Thyroid gland (tissue), 4 donors: ENCODE measurements at regions not wholly inside any gene's neighbourhood (a gene's known extent, or its start where the extent isn't known, plus 50 kb on each side); places are given as distances from the start of the nearest gene placed in this dataset.
"Not testable (repeated sequence)": the region's sequence is repeated elsewhere in the genome, so short reads cannot be mapped to it uniquely, and the experiment has no call there.

ENCODE experiments used
- DNase-seq, 2 donors: peaks; one replicate each; pipeline ENCODE4 v3.0.0-alpha.2; 2019
- H3K27ac ChIP-seq, 3 donors: fragments of 200-600 bp; sonication (generic); 1 replicate in 2 of 3; 2 replicates in 1 of 3; pipeline ENCODE4 v1.5.1; 2016 to 2019; ENCODE audit warnings: mild to moderate bottlenecking in 1 of 3, moderate library complexity in 1 of 3
- H3K27me3 ChIP-seq: fragments of 200-600 bp; sonication (generic); one replicate; pipeline ENCODE4 v1.5.1; 2019
- H3K36me3 ChIP-seq, 2 donors: fragments of 200-600 bp; sonication (generic); one replicate each; pipeline ENCODE4 v1.5.1; 2016 to 2019
- H3K4me1 ChIP-seq, 2 donors: fragments of 200-600 bp; sonication (generic); one replicate each; pipeline ENCODE4 v1.5.1; 2017 to 2019
- H3K4me3 ChIP-seq, 3 donors: fragments of 200-600 bp; sonication (generic); replicated peaks in 1 of 3; 1 replicate in 2 of 3; 2 replicates in 1 of 3; pipeline ENCODE4 v1.5.1; 2016; ENCODE audit warnings: mild to moderate bottlenecking in 1 of 3
- H3K9me3 ChIP-seq: fragments of 200-600 bp; sonication (generic); one replicate; pipeline ENCODE4 v1.5.1; 2017
- POLR2A ChIP-seq, 2 donors: fragments of 450-650 bp; IDR thresholded peaks; one replicate each; pipeline ENCODE4 v1.6.1; 2017; ENCODE audit warnings: antibody characterized with exemption in 2 of 2, mild to moderate bottlenecking in 2 of 2, moderate library complexity in 1 of 2
- WGBS, 2 donors: methylation state at CpG; one replicate each; pipeline ENCODE4 v1.1.5; 2017; 5-methylcytosine and 5-hydroxymethylcytosine counted together
- intact Hi-C: fragments of 100-400 bp; cut with DNase I; formaldehyde crosslinking; loops from one replicate; pipeline ENCODE4 v1.15.1; 2023
- TF ChIP-seq, protein P1 (sequence below), 6 experiments: fragments of 200-600 bp in 3 of 6; fragments of 450-650 bp in 3 of 6; sonication (generic) in 3 of 6; IDR thresholded peaks; one replicate each; pipeline ENCODE4 v1.5.1; 2016 to 2019; ENCODE audit warnings: antibody characterized with exemption in 6 of 6, mild to moderate bottlenecking in 2 of 6, inconsistent platforms in 1 of 6, moderate library complexity in 1 of 6

DNA sequence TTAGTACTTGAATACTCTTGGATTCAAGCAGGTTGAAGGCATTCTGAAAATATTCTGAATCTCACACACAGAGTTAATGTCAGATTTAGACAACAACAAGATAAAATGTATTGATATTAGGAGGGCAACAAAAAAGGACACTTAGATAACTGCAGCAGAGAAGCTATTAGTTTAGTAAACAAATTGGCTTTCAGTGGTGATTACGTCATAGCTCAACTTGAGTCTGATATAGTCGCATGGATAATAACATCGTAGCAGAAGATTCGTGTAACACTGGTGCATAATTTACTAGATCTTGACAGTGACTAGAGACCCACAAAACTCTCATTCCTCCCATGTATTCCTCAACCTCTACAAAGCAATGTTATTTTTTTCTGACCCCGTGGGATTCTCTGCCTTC, 268.3 kb downstream of the KCNJ2 start:
- no peak overlapping the region for H3K4me3 ChIP-seq
- intact Hi-C loops = no loop called here
- no peaks in the 10 kb centered on the region for H3K27me3 ChIP-seq
- H3K4me1 ChIP-seq = no peaks in the 10 kb centered on the region
- WGBS, 2 donors = 80 to 91% methylated on average over 5 of the region's 5 CpGs
- no peaks in the 10 kb centered on the region for H3K9me3 ChIP-seq
- no peaks in the 10 kb centered on the region for H3K36me3 ChIP-seq
- TF ChIP-seq POLR2A (IDR thresholded peaks at IDR 0.05) = no peak
- TF ChIP-seq, protein P1, sequence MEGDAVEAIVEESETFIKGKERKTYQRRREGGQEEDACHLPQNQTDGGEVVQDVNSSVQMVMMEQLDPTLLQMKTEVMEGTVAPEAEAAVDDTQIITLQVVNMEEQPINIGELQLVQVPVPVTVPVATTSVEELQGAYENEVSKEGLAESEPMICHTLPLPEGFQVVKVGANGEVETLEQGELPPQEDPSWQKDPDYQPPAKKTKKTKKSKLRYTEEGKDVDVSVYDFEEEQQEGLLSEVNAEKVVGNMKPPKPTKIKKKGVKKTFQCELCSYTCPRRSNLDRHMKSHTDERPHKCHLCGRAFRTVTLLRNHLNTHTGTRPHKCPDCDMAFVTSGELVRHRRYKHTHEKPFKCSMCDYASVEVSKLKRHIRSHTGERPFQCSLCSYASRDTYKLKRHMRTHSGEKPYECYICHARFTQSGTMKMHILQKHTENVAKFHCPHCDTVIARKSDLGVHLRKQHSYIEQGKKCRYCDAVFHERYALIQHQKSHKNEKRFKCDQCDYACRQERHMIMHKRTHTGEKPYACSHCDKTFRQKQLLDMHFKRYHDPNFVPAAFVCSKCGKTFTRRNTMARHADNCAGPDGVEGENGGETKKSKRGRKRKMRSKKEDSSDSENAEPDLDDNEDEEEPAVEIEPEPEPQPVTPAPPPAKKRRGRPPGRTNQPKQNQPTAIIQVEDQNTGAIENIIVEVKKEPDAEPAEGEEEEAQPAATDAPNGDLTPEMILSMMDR (IDR thresholded peaks at IDR 0.05) = no peak
- DNase-seq = no peak
- H3K27ac ChIP-seq = no peak overlapping the region

DNA sequence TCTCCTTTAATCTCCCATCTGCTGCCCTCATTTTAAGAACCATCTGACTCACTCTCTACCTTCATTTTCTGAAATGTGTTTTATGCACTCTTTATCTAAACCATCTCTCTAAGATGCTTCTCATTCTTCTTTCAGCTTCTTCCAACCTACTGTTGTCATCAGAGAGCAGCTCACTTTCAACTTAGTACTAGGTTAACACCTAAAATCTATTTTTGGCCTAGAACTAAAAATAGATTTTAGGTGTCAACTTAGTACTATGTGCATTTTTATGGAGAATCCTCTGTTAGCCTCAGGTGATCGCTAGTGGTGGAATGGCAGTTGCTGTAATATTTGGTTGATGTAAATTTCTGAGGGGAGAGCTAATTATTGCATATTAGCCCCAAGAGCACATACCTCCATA, 277.1 kb downstream of the KCNJ2 start:
- Histone ChIP-seq H3K27me3 (no peaks in the 10 kb centered on the region), H3K4me1 (no peaks in the 10 kb centered on the region), H3K9me3 (no peaks in the 10 kb centered on the region), H3K4me3 (no peak overlapping the region), H3K27ac (no peak overlapping the region), H3K36me3 (no peaks in the 10 kb centered on the region)
- intact Hi-C loops = no loop called here
- no peak for DNase-seq
- 91 to 94% methylated on average over 1 of the region's 1 CpG for WGBS, 2 donors
- TF ChIP-seq, protein P1 (IDR thresholded peaks at IDR 0.05) = no peak
- no peak for TF ChIP-seq POLR2A (IDR thresholded peaks at IDR 0.05)

DNA sequence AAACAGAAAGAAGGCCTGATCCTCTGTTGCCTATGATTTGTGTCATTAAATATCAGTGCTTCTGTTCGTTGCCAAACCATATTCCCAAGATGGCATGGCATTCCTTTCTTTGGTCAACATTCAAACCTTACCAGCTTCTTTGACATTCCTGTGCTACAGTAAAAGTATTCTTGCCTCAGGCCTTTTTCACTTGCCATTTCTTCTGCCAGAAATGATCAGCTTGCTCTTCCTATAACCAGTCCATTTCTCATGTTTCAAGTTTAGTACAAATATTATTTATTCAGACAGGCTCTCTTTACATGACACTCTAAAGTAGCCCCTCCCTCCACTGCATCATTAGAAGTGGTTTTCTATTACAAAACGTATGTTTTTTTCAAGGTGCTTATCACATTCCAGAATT, 278.3 kb downstream of the KCNJ2 start:
- H3K9me3 ChIP-seq = no peaks in the 10 kb centered on the region
- H3K36me3 ChIP-seq = no peaks in the 10 kb centered on the region
- no peak for DNase-seq
- TF ChIP-seq, protein P1 (IDR thresholded peaks at IDR 0.05) = no peak
- TF ChIP-seq POLR2A (IDR thresholded peaks at IDR 0.05) = no peak
- intact Hi-C loops = no loop called here
- WGBS, 2 donors = 66 to 76% methylated on average over 2 of the region's 2 CpGs
- no peak overlapping the region for H3K27ac ChIP-seq
- H3K4me3 ChIP-seq = no peak overlapping the region
- no peaks in the 10 kb centered on the region for H3K4me1 ChIP-seq
- H3K27me3 ChIP-seq = no peaks in the 10 kb centered on the region

DNA sequence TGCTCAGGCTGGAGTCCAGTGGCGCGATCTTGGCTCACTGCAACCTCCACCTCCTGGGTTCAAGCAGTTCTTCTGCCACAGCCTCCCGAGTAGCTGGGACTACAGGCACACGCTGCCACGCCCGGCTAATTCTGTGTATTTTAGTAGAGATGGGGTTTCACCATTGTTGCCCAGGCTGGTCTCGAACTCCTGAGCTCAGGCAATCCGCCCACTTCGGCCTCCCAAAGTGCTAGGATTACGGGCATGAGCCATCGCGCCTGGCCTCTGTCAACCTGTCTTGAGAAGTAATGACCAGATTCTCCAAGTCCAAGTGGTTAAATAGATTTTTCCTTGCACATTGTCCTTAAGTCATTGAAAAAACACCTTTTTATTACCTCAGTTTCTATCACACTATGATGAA, 283.7 kb downstream of the KCNJ2 start:
- H3K4me3 ChIP-seq, H3K27ac ChIP-seq, H3K9me3 ChIP-seq, intact Hi-C loops, H3K36me3 ChIP-seq, H3K27me3 ChIP-seq, H3K4me1 ChIP-seq, DNase-seq: not testable (repeated sequence)
- WGBS, 2 donors = 91 to 92% methylated on average over 12 of the region's 12 CpGs

DNA sequence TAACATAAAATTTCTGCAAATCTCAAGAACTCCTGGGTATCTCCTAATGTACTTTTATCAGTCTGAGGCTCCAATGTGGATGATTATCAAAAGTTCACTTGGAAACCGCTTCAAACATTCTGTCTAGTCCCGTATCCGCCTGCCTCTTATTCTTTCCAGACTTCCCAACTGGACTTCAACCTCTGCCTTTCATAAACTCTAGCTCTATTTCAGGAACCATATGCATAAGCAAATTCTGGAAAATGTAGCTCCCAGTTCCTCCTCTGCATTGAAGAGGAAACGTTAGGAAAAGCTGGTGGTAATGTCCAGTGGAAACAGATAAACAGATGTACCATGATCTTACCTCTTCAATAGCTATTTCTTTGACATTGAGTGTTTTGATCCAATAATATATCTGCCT, 285.0 kb downstream of the KCNJ2 start:
- H3K36me3 ChIP-seq = no peaks in the 10 kb centered on the region
- no peaks in the 10 kb centered on the region for H3K4me1 ChIP-seq
- intact Hi-C loops = no loop called here
- no peak for TF ChIP-seq POLR2A (IDR thresholded peaks at IDR 0.05)
- TF ChIP-seq, protein P1 (IDR thresholded peaks at IDR 0.05) = no peak
- 89 to 90% methylated on average over 4 of the region's 4 CpGs for WGBS, 2 donors
- H3K27me3 ChIP-seq = no peaks in the 10 kb centered on the region
- H3K9me3 ChIP-seq = no peaks in the 10 kb centered on the region
- no peak overlapping the region for H3K27ac ChIP-seq
- DNase-seq = no peak
- no peak overlapping the region for H3K4me3 ChIP-seq

DNA sequence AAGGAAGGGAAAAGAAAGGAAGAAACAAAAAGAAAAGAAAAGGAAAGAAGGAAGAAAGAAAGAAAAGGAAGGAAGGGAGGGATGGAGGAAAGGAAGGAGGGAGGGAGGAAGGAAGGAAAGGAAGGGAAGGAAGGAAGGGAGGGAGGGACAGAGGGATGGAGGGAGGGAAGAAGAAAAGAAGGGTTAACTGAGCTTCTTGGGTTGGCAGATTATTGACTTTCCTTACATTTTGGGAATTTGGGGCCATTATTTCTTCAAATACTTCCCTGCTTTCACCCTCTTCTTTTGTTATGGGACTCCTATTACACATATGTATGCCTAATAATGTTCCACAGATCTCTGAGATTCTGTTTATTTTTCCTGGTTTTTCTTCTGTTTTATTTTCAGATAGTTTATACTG, 285.6 kb downstream of the KCNJ2 start:
- intact Hi-C loops = no loop called here
- Histone ChIP-seq H3K27ac (no peak overlapping the region), H3K27me3 (no peaks in the 10 kb centered on the region), H3K36me3 (no peaks in the 10 kb centered on the region), H3K9me3 (no peaks in the 10 kb centered on the region), H3K4me1 (no peaks in the 10 kb centered on the region), H3K4me3 (no peak overlapping the region)
- TF ChIP-seq POLR2A (IDR thresholded peaks at IDR 0.05) = no peak
- TF ChIP-seq, protein P1 (IDR thresholded peaks at IDR 0.05) = no peak
- no peak for DNase-seq
